NCI-H748 treated with DMSO at 0.1 percent for 48 hours (cell line): ENCODE measurements at regions not wholly inside any gene's neighbourhood (a gene's known extent, or its start where the extent isn't known, plus 50 kb on each side); places are given as distances from the start of the nearest gene placed in this dataset.
A peak's percentile ranks its signal among the peaks of the same experiment; 100 is the strongest.

Source experiments
- DNase-seq: peaks from one replicate; lab custom pipeline; 2025; lab: John Stamatoyannopoulos, UW

DNA sequence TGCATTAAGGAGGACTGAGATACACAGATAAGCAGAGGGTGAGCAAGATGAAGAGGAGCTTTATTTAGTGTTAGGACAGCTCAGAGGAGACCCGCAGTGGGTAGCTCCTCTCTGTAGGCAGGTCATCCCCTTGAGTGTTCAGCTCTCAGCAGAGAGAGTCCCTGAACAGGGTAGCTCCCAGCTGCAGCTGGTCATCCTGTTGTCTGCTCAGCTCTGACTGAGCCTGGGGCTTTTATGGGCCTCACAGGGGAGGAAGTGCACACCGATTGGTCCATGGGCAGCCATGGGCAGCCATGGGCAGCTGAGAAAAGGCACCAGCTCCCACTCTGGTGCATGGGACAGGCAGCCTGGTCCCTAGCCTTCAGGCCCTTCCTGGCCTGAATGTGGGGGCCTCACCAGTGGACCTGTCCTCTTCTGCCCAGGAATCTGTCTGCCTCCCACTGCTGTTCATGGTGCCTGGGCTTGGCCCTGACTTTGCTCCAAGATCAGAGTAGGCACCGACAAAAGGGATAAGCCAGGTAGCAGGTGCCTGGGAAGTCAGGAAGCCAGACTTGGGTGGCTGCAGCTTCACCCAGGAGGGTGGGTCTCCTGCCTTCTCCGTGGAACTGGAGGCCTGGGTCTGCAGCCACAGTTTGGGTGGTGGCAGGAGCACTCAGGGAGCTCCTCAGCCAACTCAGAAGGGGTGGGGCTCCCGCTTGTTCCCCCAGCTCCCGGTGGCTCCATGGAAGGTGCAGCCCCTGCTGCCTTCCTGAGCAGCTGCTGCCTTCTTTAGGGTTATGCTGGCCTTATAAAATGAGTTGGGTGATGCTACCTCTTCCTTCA is 54.7 kb downstream of the MYEOV start:
- no peak for DNase-seq

DNA sequence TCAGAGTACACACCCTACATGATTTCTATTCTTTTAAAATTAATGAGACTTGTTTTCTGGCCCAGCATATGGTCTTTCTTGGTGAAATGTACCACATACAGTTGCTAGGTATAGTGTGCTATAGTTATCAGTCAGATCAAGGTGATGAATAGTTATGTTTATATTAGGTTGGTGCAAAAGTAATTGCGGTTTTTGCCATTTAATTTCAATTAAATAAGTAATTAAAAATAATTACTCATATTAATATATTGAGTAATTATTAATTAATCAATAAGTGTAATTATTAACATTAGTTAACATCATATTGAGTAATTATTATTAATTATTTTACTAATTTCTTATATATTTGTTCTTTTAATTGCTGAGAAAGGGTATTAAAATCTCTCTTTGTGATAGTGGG is 56.1 kb downstream of the MYEOV start:
- no peak for DNase-seq

DNA sequence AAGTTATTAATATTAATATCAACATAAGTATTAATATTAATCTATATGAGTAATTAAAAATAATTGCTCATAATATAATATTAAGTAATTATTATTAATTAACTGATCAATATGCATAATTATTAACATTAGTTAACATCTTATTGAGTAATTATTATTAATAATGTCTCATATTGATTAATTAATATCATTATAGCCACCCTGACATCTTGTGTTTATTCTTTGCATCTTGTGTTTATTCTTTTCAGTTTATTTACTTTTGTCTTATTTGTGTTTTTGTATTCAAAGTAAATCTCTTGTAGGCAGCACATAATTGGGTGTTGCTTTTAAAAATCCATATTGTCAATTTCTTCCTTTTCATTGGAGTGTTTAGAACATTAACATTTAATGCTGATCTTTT is 56.6 kb downstream of the MYEOV start:
- DNase-seq = no peak

DNA sequence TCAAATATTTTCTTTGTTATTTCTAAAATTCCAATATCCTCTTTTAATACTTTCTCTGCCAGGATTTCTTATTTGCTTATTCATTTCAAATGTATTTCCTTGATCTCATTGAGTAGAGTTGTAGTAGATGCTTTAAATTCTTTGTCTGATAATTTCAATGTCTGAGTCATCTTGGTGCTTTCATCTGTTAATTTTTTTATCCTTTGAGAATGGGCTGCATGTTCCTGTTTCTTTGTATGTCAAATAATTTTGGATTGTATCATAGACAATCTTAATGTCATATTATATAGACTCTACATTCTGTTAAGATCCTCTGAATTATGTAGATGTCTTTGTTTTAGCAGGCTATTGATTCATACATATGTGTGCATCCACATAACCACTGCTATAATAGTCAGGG is 57.5 kb downstream of the MYEOV start:
- no peak for DNase-seq

DNA sequence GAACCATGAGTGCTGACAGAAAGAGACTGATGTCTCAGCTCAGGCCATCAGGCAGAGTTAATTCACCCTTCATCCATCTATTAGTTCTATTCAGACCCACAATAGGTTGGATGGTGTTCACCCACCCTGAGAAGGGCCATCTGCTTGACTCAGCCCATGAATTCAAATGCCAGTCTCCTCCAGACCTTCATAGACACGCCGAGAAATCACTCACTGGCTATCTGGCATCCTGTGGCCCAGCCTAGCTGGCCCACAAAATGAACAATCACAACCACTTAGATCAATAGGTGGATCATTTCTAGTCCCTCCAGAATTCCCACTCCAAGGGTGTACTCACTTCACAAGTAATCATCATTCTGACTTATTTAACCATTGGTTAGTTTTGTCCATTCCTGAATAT is 58.2 kb downstream of the MYEOV start:
- no peak for DNase-seq

DNA sequence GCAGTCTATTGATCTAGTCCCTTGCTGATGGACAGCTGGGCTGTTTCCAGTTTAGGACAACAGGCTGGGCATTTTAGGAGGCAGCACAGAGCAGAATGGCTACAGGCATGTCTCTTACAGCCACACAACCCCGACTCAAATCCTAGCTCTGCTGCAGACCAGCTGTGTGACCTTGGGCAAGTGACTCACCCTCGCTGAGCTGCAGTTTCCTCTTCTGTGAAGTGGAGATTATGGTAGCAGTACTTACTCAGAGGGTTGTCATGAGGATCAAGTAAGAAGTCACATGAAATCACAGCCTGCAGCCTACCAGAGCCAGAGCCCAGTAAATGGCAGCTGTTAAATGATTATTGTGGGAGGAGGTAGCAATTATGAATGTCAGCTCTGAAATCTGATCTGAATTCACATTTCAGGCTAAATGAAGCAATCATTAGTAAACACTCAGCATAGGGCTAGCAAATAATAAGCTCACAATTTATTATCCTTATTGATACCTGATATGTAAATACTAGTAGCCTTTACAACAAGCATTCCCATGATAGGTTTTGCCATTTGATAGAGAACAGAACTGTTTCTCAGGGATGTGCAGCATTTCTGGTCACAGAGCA is 58.9 kb downstream of the MYEOV start:
- DNase-seq = peak; percentile 83

DNA sequence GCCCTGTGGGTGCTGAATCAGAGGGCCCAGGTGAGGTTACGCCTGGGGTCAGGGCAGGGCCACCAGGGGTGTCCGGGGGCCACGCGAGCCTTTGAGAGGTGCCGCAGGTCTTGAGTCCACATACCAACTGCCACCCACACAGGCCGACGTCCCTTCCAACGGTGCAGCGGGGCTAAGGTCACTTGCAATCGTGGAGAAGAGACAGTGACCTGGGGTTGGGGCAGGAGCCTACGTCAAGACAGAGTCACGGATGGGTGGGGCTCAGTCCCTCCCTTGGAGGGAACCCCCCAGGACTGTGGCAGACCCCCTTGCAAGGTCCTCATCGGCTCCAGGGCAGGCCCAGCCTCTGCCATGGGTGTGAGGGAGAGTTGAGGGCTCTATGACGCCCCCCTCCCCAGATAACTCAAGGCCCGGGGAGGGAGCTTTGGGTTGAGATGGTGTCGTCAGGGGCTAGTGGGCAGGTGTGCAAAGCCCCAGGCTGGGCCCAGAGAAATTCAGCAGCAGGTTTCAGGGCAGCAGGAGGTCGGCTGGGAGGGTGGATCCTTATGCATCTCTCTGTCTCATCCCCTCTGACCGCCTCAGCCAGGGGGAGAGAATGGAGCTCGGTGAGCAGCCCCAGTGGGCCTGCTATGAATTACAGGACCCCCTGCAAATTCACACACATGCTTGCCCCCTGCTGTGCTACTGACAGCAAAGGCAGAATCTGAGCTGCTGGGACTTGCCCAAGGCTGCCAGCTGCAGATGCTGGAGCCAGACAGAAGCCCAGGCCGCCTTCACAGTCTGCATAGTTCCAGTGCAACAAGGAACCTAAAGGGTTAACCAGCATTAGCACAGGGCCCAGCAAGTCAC is 60.0 kb downstream of the MYEOV start:
- DNase-seq = no peak

DNA sequence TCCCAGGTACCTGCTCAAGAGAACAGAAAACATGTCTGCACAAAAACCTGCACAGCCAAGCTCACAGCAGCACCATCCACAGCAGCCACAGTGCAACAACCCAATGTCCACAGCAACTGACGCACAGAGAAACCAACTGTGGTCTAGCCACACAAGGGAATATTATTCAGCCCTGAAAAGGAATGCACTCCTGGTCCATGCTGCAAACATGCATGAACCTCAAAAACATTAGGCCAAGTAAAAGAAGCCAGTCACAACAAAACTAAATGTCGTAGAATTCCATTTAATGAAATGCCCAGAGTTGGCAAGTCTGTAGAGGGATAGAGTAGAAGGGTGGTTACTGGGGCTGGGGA is 60.6 kb downstream of the MYEOV start:
- DNase-seq = no peak

DNA sequence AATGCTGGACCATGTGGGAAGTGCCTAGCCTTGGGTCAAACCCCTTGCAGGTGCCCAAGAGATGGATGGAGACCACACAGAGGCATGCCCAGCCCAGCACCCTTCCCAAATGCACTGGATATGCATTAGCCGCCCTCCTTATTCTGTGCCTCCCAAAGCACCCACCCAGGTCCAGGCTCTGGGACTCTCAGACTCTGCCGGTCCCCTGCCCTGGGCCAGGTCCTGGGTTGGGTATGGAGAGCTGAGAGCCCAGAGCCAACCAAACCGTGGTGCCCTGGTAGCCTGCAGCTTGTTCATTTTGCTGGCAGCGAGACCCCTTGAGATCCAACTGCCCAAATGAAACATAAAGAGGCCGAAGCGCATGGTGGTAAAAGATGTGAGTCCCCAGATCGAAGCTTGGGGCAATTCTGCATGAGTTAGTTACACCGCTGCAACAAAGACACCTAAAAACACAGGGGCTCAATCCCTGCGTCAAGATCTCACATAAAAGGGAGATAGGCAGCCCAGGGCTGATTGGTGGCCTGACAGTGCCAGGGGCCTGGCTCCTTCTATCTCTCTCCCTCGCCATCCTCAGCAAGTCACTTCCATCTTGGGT is 61.5 kb downstream of the MYEOV start:
- DNase-seq = no peak

DNA sequence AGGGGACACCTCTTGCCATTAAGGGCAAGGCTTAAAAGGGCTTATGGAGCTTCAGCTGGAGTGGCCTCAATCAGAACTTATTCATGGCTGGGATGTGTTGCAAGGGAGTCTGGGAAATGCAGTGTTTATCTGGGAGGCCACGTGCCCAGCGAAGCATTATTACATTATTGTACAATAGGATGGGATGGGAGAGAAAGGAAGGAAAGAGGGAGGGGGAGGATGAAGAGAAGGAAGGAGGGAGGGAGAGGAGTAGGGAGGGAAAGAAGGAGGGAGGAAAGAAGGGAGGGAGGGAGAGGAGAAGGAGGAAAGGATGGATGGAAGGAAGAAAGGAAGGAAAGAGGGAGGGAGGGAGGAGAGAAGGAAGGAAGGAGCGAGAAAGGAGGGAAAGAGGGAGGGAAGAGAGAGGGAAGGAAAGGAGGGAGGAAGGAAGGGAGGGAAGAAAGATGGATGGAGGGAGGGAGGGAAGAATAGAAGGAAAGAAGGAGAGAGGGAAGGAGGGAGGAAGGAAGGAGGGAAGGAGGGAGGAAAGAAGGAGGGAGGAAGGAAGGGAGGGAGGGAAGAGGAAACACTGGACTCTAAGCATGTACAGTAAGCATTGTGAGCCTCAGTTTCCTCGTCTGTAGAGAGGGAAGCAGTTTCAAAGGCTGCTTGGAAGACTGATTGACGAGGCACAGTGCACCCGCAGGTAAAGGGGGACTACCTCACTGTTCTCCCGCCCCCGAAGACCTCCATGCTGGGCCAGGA is 62.2 kb downstream of the MYEOV start:
- no peak for DNase-seq

DNA sequence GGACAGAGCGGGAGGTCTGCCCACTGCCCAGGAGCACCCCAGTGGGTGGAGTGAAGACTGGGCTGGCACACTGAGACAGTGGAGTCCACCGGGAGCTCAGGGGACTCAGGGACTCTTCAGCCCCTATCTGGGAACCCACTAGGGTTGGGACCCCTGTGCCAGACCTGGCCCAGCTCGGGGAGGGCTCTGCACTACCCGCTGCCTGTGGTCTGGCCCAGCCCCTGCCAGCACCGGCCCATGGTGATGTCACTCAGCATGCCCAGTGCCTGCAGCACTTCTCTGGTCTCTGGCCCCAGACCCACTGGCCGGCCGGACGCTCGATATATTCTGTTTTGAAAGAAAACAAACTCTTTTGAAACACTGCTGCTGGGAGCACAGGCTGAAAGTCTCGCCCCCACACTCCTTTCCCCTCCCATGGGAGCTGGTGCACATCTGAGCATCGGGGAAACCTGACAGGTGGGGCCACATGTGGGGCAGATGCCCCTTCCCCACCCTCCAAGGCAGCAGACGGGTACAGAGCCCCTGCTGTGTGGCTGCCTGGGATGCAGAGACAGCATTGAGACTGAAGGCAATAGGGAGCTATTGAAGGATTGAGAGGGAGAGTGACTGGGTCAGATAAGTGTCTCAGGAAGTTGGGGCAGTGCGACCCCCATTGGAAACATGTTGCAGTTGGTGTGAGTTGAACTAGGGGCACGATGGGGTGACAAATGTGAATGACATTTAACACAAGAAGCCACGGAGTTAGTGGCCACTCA is 62.9 kb downstream of the MYEOV start:
- no peak for DNase-seq

DNA sequence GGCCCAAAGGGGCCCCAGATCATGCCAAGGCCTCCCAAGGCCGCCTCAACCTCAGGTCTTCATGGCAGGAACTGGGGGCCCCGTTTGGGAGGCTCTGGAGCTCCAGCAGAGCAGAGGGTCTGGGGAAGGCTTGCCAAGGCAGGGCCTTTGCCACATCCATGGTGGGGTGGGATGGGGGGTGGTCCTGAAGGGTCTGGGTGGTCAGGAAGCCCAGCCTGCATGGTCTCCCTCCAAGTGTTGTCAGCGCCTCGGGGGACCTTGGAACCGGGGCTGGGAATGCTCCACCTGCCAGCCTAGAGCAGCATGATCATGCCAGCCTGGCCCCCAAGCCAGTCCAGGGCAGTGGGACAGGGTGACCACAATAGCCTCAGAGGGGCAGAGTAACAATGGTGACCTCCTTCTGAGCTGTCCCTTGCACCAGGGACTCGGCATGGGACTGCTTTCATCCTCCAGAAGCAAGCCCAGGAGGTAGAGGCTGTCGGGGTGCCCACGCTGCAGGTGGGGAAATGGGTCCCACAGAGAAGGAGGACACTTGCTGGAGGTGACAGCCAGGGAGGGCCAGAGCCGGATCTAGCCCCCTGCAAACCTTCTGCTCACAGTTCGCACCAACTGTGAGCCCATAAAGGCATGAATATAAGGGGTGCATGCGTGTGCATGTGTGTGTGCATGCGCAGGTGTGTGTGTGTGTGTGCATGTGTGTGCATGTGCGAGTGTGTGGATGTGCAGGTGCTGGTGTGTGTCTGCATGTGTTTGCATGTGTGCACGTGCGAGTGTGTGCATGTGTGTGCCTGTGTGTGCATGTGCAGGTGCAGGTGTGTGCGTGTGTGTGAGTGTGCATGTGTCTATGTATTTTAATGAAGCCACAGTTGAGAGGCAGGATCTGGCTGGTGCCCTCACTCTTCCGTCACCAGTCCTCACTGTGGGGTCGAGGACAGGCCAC is 63.8 kb downstream of the MYEOV start:
- no peak for DNase-seq

DNA sequence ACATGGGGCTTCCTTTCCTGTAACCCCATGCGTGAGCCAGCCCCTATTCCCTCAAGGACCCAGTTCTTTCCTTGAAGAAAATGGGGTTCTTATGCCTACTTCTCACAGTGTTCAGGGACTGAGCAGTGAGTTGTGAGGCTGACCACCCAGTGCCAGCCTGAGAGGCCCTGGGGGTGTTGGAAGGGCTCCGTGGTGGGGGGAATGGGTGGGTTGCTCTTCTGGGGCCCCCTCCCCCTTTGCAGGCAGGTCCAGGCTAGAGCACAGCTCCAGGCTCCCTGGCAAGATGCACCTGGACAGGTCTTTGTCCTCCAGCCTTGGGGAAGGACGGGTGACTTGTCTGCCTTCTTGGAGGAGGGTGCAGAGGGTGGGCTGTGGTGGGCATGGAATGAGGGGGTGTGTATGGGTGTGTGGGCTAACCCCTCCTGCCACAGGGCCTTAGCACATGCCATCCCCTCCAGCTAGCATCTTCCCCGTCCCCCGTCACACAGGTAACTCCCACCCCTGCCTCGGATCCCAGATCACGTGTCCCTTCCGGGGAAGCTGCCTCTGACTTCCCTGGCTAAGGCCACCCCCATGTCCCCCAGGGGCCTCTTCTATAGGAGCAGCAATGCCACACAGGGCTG is 64.6 kb downstream of the MYEOV start:
- no peak for DNase-seq

DNA sequence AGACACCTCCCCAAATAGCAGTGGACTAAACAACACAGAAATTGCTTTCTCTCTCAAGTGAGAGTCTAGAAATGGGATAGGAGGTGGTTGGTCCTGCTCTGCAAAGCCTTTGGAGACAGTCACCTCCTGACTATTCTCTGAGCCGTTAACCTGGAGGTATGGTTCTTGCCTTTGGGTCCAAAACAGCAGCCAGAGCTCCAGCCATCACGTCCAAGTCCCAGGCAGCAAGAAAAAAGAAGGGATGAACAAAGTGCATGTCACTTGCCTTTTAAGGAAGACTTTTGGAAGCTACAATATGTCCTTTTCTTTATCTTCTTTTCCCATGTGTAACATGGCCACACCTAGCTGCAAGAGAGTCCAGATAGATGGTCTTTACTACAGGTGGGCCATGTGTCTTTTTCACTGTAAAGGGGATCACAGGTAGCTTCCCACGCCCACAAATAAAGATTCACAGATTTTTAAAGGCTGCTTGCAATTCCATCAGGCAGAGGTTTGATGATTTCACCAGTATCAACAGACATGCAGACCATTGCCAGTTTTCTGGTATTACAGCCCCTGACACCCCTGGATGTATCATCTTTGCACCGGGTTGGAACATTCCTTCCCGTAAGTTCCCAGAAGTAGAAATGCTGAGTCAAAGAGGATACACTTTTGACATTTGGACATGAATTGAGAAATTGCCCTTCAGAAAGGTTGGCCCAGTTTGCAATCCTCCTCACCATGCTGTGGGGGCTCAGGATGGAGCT is 66.0 kb downstream of the MYEOV start:
- no peak for DNase-seq

DNA sequence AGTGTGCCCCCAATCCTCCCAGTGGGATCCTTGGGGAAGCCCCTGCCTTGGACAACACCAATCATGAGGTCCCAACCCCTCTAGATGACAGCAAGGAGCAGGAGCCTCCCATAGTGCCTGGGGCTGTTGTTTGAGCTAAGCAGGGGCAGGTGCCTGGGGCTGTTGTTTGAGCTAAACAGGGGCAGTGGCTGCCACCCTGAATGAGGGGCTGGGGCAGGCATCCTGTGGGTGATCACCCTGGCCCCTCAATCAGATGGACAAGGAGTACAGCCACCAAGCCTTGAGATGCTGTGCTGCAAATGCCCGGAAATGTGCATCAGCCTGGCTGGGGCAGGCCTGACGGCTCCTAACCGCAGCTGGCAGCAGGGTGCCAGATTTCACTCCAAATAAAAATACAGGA is 66.7 kb downstream of the MYEOV start:
- no peak for DNase-seq

DNA sequence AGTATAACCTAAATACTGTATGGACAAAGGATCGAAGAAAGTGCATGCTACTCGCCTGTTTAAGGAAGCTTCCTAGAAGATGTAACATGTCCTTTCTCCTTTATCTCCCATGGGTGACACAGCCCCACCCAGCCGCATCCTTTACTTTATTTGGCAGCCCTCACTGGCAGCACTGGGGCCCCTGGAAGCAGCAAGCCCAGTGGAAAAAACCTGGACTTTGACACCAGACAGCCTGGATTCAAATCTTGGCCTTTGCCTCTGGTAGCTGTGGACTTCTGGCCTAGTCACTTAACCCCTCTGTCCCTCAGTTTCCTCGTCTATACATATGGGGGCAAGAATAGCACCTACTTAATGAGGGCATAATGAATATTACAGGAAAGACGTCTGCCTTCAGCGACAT is 67.1 kb downstream of the MYEOV start:
- DNase-seq = no peak

DNA sequence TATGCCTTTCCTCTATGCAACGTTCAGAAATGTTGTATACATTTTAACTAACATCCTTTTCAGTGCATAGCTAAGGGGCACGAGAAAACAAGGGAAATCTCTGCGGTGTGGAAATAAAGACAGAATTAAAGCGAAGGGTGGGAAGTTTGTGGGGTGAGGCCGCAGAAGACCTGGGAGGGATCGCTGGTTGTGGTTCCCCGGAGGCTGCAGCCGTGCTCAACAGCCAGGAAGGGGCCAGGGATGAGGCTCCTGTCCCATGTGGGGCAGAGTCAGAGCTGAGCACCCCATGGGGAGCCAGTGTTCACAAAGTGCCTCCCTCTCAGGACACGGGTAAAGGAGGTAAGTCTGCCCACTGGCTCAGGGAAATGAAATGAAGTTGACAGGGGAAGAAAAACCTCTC is 67.5 kb downstream of the MYEOV start:
- DNase-seq = no peak

DNA sequence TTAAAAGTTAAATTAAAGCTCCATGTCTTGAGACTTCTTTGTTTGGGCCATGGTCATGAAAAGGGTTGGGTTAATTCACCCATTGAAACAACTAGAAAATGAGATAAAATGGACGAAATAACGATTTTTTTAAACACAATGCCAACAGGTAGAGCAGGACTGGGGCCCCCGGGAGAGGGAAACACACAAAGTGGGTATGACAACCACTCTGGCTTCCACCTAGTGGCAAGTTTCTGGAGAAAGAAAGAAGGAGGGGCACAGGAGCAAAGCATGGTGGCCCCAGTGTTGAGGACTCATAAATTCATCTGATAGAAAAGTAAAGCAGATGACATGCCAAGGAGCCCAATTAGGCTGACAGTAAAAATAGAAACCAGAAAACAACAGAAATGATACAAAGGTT is 68.4 kb downstream of the MYEOV start:
- DNase-seq = no peak

DNA sequence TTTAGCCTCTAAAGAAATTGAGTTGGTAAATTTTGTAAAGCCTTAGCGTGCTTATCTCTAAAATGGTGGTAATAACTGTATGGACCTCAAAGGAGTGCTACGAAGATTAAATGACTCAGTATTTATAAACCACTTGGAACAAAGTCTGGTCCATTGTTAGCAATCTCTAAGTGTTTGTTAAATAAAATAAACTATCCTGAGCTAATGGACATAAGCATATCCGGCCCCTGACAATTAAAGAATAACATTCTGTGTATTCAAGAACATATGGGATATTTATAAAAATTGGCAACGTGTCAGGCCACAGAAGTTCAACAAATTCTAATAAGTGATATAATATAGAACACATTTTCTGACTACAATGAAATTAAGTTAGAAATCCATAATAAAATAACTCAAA is 71.0 kb downstream of the MYEOV start:
- DNase-seq = peak; percentile 30
